Right lobe of liver (tissue), 4 donors: ENCODE measurements at regions not wholly inside any gene's neighbourhood (a gene's known extent, or its start where the extent isn't known, plus 50 kb on each side); places are given as distances from the start of the nearest gene placed in this dataset.

Experiments used
- POLR2A ChIP-seq: fragments of 450-650 bp; IDR thresholded peaks from one replicate; pipeline ENCODE4 v1.6.1; 2017; ENCODE audit warnings: antibody characterized with exemption, mild to moderate bottlenecking
- TF ChIP-seq, protein P1 (sequence below), 4 donors: fragments of 200-600 bp in 3 of 4; fragments of 450-650 bp in 1 of 4; IDR thresholded peaks; one replicate each; pipeline versions ENCODE4 v1.5.1 to v1.8.0; 2016 to 2022; ENCODE audit warnings: antibody characterized with exemption in 4 of 4, mild to moderate bottlenecking in 2 of 4
- donor health status: DM: no; HTN: no; CAD: no.
- donor health status: DM: no; HTN: no; CAD: no.
- donor health status: DM: no; HTN: yes; CAD: no.

DNA sequence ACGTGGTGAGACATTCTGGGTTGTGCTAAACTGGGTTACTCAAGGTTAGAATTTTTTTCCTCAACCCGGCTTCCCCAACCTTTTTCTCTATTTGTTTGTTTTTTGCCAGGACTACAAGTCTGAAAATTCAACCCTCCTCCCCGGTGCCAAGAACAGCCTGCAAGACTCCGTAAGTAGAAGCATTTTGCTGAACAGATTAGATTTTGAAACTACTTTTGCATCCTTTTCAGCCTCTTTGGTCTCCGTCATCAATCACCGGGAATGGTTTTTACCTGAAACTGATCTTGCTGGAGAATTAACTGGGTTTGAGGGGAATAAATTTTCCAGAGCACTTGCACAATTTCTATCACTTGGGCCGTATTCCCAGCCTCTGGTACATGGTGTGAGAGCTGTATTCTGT lies 501.2 kb upstream of the EEF2KMT start:
- TF ChIP-seq, protein P1, sequence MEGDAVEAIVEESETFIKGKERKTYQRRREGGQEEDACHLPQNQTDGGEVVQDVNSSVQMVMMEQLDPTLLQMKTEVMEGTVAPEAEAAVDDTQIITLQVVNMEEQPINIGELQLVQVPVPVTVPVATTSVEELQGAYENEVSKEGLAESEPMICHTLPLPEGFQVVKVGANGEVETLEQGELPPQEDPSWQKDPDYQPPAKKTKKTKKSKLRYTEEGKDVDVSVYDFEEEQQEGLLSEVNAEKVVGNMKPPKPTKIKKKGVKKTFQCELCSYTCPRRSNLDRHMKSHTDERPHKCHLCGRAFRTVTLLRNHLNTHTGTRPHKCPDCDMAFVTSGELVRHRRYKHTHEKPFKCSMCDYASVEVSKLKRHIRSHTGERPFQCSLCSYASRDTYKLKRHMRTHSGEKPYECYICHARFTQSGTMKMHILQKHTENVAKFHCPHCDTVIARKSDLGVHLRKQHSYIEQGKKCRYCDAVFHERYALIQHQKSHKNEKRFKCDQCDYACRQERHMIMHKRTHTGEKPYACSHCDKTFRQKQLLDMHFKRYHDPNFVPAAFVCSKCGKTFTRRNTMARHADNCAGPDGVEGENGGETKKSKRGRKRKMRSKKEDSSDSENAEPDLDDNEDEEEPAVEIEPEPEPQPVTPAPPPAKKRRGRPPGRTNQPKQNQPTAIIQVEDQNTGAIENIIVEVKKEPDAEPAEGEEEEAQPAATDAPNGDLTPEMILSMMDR (IDR thresholded peaks at IDR 0.05), result no peak
- TF ChIP-seq POLR2A, result no peak
